ENCODE measurements at regions not wholly inside any gene's neighbourhood (a gene's known extent, or its start where the extent isn't known, plus 50 kb on each side); places are given as distances from the start of the nearest gene placed in this dataset.

GRCh38 chr13:106001443-106001842, 534.0 kb downstream of the EFNB2 start:
- TF ChIP-seq GATA3 (IDR thresholded peaks at IDR 0.05; ENCODE audit: low read depth, low read length) (no peak), GATA2 (IDR thresholded peaks at IDR 0.05; ENCODE audit: low read depth, low read length) (no peak)

Data from SH-SY5Y (cell line).